Small intestine (tissue), 7 donors: ENCODE measurements at regions not wholly inside any gene's neighbourhood (a gene's known extent, or its start where the extent isn't known, plus 50 kb on each side); places are given as distances from the start of the nearest gene placed in this dataset.

Experiments
- DNase-seq, 2 donors: peaks; one replicate each; pipeline versions ENCODE4 v3.0.0 to v3.0.0-alpha.2; 2013
- FAIRE-seq: peaks from 2 replicates; lab custom pipeline; 2012; peaks lifted over from hg19 to GRCh38; lab: Jason Lieb, UNC
- H3K27ac ChIP-seq, 3 donors: one replicate each; pipeline ENCODE4 v1.5.1; 2013; ENCODE audit warnings: low read length in 2 of 3, mild to moderate bottlenecking in 2 of 3, control low read depth in 1 of 3, inconsistent platforms in 1 of 3, low read depth in 1 of 3, moderate library complexity in 1 of 3
- H3K27me3 ChIP-seq, 3 donors: one replicate each; pipeline ENCODE4 v1.6.1; 2013; ENCODE audit warnings: low read length in 3 of 3, inconsistent platforms in 1 of 3; ENCODE audit not compliant: control insufficient read depth in 3 of 3, insufficient read depth in 3 of 3
- H3K36me3 ChIP-seq, 3 donors: one replicate each; pipeline ENCODE4 v1.6.1; 2013; ENCODE audit warnings: low read length in 3 of 3, inconsistent platforms in 1 of 3, low read depth in 1 of 3, mild to moderate bottlenecking in 1 of 3, moderate library complexity in 1 of 3; ENCODE audit not compliant: control insufficient read depth in 3 of 3, insufficient read depth in 2 of 3
- H3K4me1 ChIP-seq, 3 donors: one replicate each; pipeline ENCODE4 v1.6.1; 2013; ENCODE audit warnings: low read length in 2 of 3, inconsistent platforms in 1 of 3, low read depth in 1 of 3, mild to moderate bottlenecking in 1 of 3, moderate library complexity in 1 of 3; ENCODE audit not compliant: control insufficient read depth in 3 of 3, insufficient read depth in 2 of 3
- H3K4me3 ChIP-seq, 3 donors: one replicate each; pipeline ENCODE4 v1.5.1; 2013; ENCODE audit warnings: low read length in 3 of 3, control low read depth in 1 of 3, inconsistent platforms in 1 of 3, low read depth in 1 of 3, mild to moderate bottlenecking in 1 of 3, moderate library complexity in 1 of 3
- H3K9me3 ChIP-seq, 2 donors: one replicate each; pipeline ENCODE4 v1.6.1; 2013; ENCODE audit warnings: low read depth in 1 of 2, low read length in 1 of 2; ENCODE audit not compliant: control insufficient read depth in 2 of 2, insufficient read depth in 1 of 2
- WGBS, 3 donors: extraction: QIAGEN DNeasy Blood & Tissue Kit; methylation state at CpG; one replicate each; pipeline ENCODE4 v1.1.7; 2013; 5-methylcytosine and 5-hydroxymethylcytosine counted together
- donor health status: healthy with polysubstance abuse.
- donor health status: control.
- donor health status: control.
- donor health status: Bipolar disorder and iron deficiency.
- donor health status: healthy.

- H3K36me3 ChIP-seq: no peaks in the 10 kb centered on the region
- peaks cover 0 to 3% (median 0%) of the 10 kb centered on the region in 3 donors for H3K27me3 ChIP-seq
- 85 to 94% (median 88%) methylated on average over 2 of the region's 2 CpGs for WGBS, 3 donors
- H3K9me3 ChIP-seq: no peaks in the 10 kb centered on the region
- no peak for DNase-seq
- FAIRE-seq: no peak
- H3K27ac ChIP-seq: no peak overlapping the region
- no peaks in the 10 kb centered on the region for H3K4me1 ChIP-seq
- no peak overlapping the region for H3K4me3 ChIP-seq
Observed at GRCh38 chr3:3519266-3519665, 280.0 kb upstream of the LRRN1 start.

GRCh38 chr3:3516996-3517395 is 282.2 kb upstream of the LRRN1 start:
- Histone ChIP-seq H3K9me3 (no peaks in the 10 kb centered on the region), H3K4me1 (no peaks in the 10 kb centered on the region), H3K36me3 (no peaks in the 10 kb centered on the region), H3K4me3 (no peak overlapping the region), H3K27me3 (peaks cover 0 to 3% (median 0%) of the 10 kb centered on the region in 3 donors), H3K27ac (no peak overlapping the region)
- DNase-seq (no peak), FAIRE-seq (no peak)
- WGBS, 3 donors: 74 to 84% (median 81%) methylated on average over 4 of the region's 4 CpGs

- Histone ChIP-seq H3K4me1 (no peaks in the 10 kb centered on the region), H3K9me3 (no peaks in the 10 kb centered on the region), H3K36me3 (no peaks in the 10 kb centered on the region), H3K27me3 (peaks cover 0 to 3% (median 0%) of the 10 kb centered on the region in 3 donors), H3K27ac (no peak overlapping the region), H3K4me3 (no peak overlapping the region)
- DNase-seq: no peak
- FAIRE-seq: no peak
Observed at GRCh38 chr3:3516384-3516783, 282.8 kb upstream of the LRRN1 start.

GRCh38 chr3:3509665-3510064 is 289.6 kb upstream of the LRRN1 start:
- H3K4me1 ChIP-seq: no peaks in the 10 kb centered on the region
- WGBS, 3 donors: 55 to 58% (median 55%) methylated on average over 6 of the region's 6 CpGs
- no peaks in the 10 kb centered on the region for H3K36me3 ChIP-seq

GRCh38 chr3:3504686-3505085 is 294.5 kb upstream of the LRRN1 start:
- no peak for FAIRE-seq
- Histone ChIP-seq H3K9me3 (no peaks in the 10 kb centered on the region), H3K27ac (no peak overlapping the region), H3K36me3 (no peaks in the 10 kb centered on the region), H3K4me3 (no peak overlapping the region), H3K4me1 (no peaks in the 10 kb centered on the region), H3K27me3 (no peaks in the 10 kb centered on the region)
- WGBS, 3 donors: 74 to 81% (median 78%) methylated on average over 1 of the region's 1 CpG
- DNase-seq: no peak

More at GRCh38 chr3:3509665-3510064, 289.6 kb upstream of the LRRN1 start:
- DNase-seq (no peak), FAIRE-seq (no peak)
- Histone ChIP-seq H3K27me3 (no peaks in the 10 kb centered on the region), H3K9me3 (no peaks in the 10 kb centered on the region), H3K27ac (no peak overlapping the region), H3K4me3 (no peak overlapping the region)

GRCh38 chr3:3503411-3503810 is 295.8 kb upstream of the LRRN1 start:
- DNase-seq (no peak), FAIRE-seq (no peak)
- H3K9me3 ChIP-seq: no peaks in the 10 kb centered on the region
- H3K4me1 ChIP-seq: no peaks in the 10 kb centered on the region
- H3K27me3 ChIP-seq: no peaks in the 10 kb centered on the region
- no peaks in the 10 kb centered on the region for H3K36me3 ChIP-seq
- WGBS, 3 donors: 78 to 86% (median 86%) methylated on average over 4 of the region's 4 CpGs
- no peak overlapping the region for H3K27ac ChIP-seq
- no peak overlapping the region for H3K4me3 ChIP-seq

- Histone ChIP-seq H3K27me3 (no peaks in the 10 kb centered on the region), H3K4me1 (no peaks in the 10 kb centered on the region), H3K9me3 (no peaks in the 10 kb centered on the region), H3K36me3 (no peaks in the 10 kb centered on the region), H3K27ac (no peak overlapping the region), H3K4me3 (no peak overlapping the region)
- no peak for FAIRE-seq
- 80 to 81% (median 80%) methylated on average over 6 of the region's 6 CpGs for WGBS, 3 donors
- no peak for DNase-seq
Observed at GRCh38 chr3:3499987-3500386, 299.2 kb upstream of the LRRN1 start.

- no peaks in the 10 kb centered on the region for H3K4me1 ChIP-seq
- H3K9me3 ChIP-seq: no peaks in the 10 kb centered on the region
- no peaks in the 10 kb centered on the region for H3K36me3 ChIP-seq
- H3K27ac ChIP-seq: no peak overlapping the region
- WGBS, 3 donors: 73 to 88% (median 75%) methylated on average over 1 of the region's 1 CpG
- no peaks in the 10 kb centered on the region for H3K27me3 ChIP-seq
- H3K4me3 ChIP-seq: no peak overlapping the region
- FAIRE-seq (no peak), DNase-seq (no peak)
Observed at GRCh38 chr3:3499012-3499562, 300.1 kb upstream of the LRRN1 start.

- Histone ChIP-seq H3K27ac (no peak overlapping the region), H3K4me3 (no peak overlapping the region), H3K9me3 (no peaks in the 10 kb centered on the region), H3K27me3 (no peaks in the 10 kb centered on the region), H3K4me1 (no peaks in the 10 kb centered on the region), H3K36me3 (no peaks in the 10 kb centered on the region)
- FAIRE-seq: no peak
- DNase-seq: no peak
Observed at GRCh38 chr3:3495611-3496010, 303.6 kb upstream of the LRRN1 start.
